ENCODE measurements at regions not wholly inside any gene's neighbourhood (a gene's known extent, or its start where the extent isn't known, plus 50 kb on each side); places are given as distances from the start of the nearest gene placed in this dataset.

GRCh38 chr2:121902171-121902591, 146.7 kb downstream of the TSN start:
- DNase-seq, result peak; percentile 20

GRCh38 chr2:121902616-121903015, 147.2 kb downstream of the TSN start:
- no peak for DNase-seq

- no peak for DNase-seq
Observed at GRCh38 chr2:121903037-121903689, 147.7 kb downstream of the TSN start.

- DNase-seq, result no peak
Observed at GRCh38 chr2:121904656-121905055, 149.2 kb downstream of the TSN start.

GRCh38 chr2:121905201-121905600, 149.8 kb downstream of the TSN start:
- no peak for DNase-seq

- no peak for DNase-seq
Observed at GRCh38 chr2:121906170-121906569, 150.7 kb downstream of the TSN start.

- DNase-seq, result no peak
Observed at GRCh38 chr2:121907928-121908327, 152.5 kb downstream of the TSN start.

- no peak for DNase-seq
Observed at GRCh38 chr2:121910139-121910538, 154.7 kb downstream of the TSN start.

- DNase-seq, result no peak
Observed at GRCh38 chr2:121911036-121911435, 155.6 kb downstream of the TSN start.

- DNase-seq, result no peak
Observed at GRCh38 chr2:121917143-121917542, 161.7 kb downstream of the TSN start.

- DNase-seq, result no peak
Observed at GRCh38 chr2:121918231-121918630, 162.8 kb downstream of the TSN start.

GRCh38 chr2:121919803-121920202, 164.4 kb downstream of the TSN start:
- DNase-seq, result no peak

GRCh38 chr2:121925466-121925865, 170.0 kb downstream of the TSN start:
- DNase-seq, result no peak

GRCh38 chr2:121943285-121943684, 187.8 kb downstream of the TSN start:
- no peak for DNase-seq

- peak; percentile 26 for DNase-seq
Observed at GRCh38 chr2:121944072-121944831, 188.8 kb downstream of the TSN start.

GRCh38 chr2:121947674-121948073, 192.2 kb downstream of the TSN start:
- no peak for DNase-seq

GRCh38 chr2:121949271-121949670, 193.8 kb downstream of the TSN start:
- DNase-seq, result no peak

GRCh38 chr2:121955426-121955825, 200.0 kb downstream of the TSN start:
- no peak for DNase-seq

- DNase-seq, result no peak
Observed at GRCh38 chr2:121955872-121956271, 200.4 kb downstream of the TSN start.

GRCh38 chr2:121960251-121960650, 204.8 kb downstream of the TSN start:
- DNase-seq, result no peak

- DNase-seq, result no peak
Observed at GRCh38 chr2:121961761-121962160, 206.3 kb downstream of the TSN start.

GRCh38 chr2:121965661-121966060, 210.2 kb downstream of the TSN start:
- DNase-seq, result no peak

- no peak for DNase-seq
Observed at GRCh38 chr2:121966663-121967062, 211.2 kb downstream of the TSN start.

- peak; percentile 5 for DNase-seq
Observed at GRCh38 chr2:121969166-121969565, 213.7 kb downstream of the TSN start.
